A673 (cell line): ENCODE measurements at regions not wholly inside any gene's neighbourhood (a gene's known extent, or its start where the extent isn't known, plus 50 kb on each side); places are given as distances from the start of the nearest gene placed in this dataset.
"Not testable (repeated sequence)": the region's sequence is repeated elsewhere in the genome, so short reads cannot be mapped to it uniquely, and the experiment has no call there.

ENCODE experiments used
- BruUV-seq: library from RNA; stranded (reverse); fragments of 400-500 nt; replicated peaks from 2 replicates; lab custom pipeline; 2021; lab: Mats Ljungman, UMichigan
- CTCF ChIA-PET: fragments of 300-600 bp; sonication (Branson Sonifier 250); formaldehyde crosslinking; loops from one replicate; lab custom pipeline; 2022; ENCODE audit warnings: antibody characterized with exemption; lab: Charles Lee
- POLR2A ChIA-PET: fragments of 300-600 bp; sonication (Branson Sonifier 250); formaldehyde crosslinking; loops from one replicate; lab custom pipeline; 2022; ENCODE audit warnings: antibody characterized with exemption; ENCODE audit not compliant: low non-redundant PET; lab: Charles Lee
- DNase-seq: peaks from one replicate; pipeline ENCODE4 v3.0.0-alpha.2; 2015; ENCODE audit warnings: low spot score
- H3K27ac ChIP-seq: fragments of 200-600 bp; sonication (generic); 2 replicates; pipeline ENCODE4 v1.5.1; 2016; ENCODE audit warnings: mixed run types, low read depth, mild to moderate bottlenecking, mixed read lengths, antibody characterized with exemption, low read length; ENCODE audit not compliant: poor library complexity, severe bottlenecking
- H3K27me3 ChIP-seq: fragments of 200-600 bp; sonication (generic); replicated peaks from 2 replicates; pipeline ENCODE4 v1.6.1; 2017; ENCODE audit warnings: mixed run types, low read depth, mild to moderate bottlenecking, mixed read lengths, antibody characterized with exemption, low read length; ENCODE audit not compliant: insufficient read depth, poor library complexity
- H3K36me3 ChIP-seq: fragments of 200-600 bp; sonication (generic); 2 replicates; pipeline ENCODE4 v1.6.1; 2016; ENCODE audit warnings: mixed run types, mild to moderate bottlenecking, mixed read lengths, antibody characterized with exemption, low read length; ENCODE audit not compliant: insufficient read depth, poor library complexity, severe bottlenecking
- H3K4me1 ChIP-seq: fragments of 200-600 bp; sonication (generic); 2 replicates; pipeline ENCODE4 v1.6.1; 2017; ENCODE audit warnings: mixed run types, mild to moderate bottlenecking, mixed read lengths, antibody characterized with exemption, low read length; ENCODE audit not compliant: insufficient read depth, poor library complexity, severe bottlenecking
- H3K4me3 ChIP-seq: fragments of 200-600 bp; sonication (generic); 2 replicates; pipeline ENCODE4 v1.5.1; 2016; ENCODE audit warnings: low read depth, mixed run types, mild to moderate bottlenecking, mixed read lengths, low read length; ENCODE audit not compliant: poor library complexity, severe bottlenecking
- H3K9me3 ChIP-seq: fragments of 200-600 bp; sonication (generic); 2 replicates; pipeline ENCODE4 v1.6.1; 2016; ENCODE audit warnings: mixed run types, low read depth, mild to moderate bottlenecking, mixed read lengths, antibody characterized with exemption, low read length; ENCODE audit not compliant: poor library complexity, severe bottlenecking
- CTCF ChIP-seq: fragments of 300-800, 200-600 bp; sonication (generic); conservative IDR thresholded peaks from 2 replicates; pipeline ENCODE4 v1.5.1; 2017; ENCODE audit warnings: low read depth, mild to moderate bottlenecking, antibody characterized with exemption, low read length, moderate library complexity, mixed read lengths
- EZH2 ChIP-seq: fragments of 200-600 bp; sonication (generic); IDR thresholded peaks from 2 replicates; pipeline ENCODE4 v1.6.1; 2017; ENCODE audit warnings: borderline replicate concordance, low read depth, mild to moderate bottlenecking, mixed read lengths, antibody characterized with exemption, low read length; ENCODE audit not compliant: poor library complexity, severe bottlenecking
- intact Hi-C: fragments of 100-400 bp; cut with micrococcal nuclease; formaldehyde crosslinking; loops from one replicate; pipeline ENCODE4 v1.10.0; 2022; ENCODE audit not compliant: unreplicated experiment

- ChIA-PET POLR2A (no interaction called here), CTCF (no interaction called here)
- H3K27me3 ChIP-seq: no peaks in the 10 kb centered on the region
- no TSS peak for BruUV-seq
- no peaks in the 10 kb centered on the region for H3K9me3 ChIP-seq
- H3K27ac ChIP-seq: no peak overlapping the region
- H3K4me3 ChIP-seq: no peak overlapping the region
- DNase-seq: no peak
- intact Hi-C loops: loop anchor here (5.0 kb wide), 1 partner anchor 49 kb away; no protein-coding TSS in a partner anchor
- peaks cover 10% of the 10 kb centered on the region for H3K4me1 ChIP-seq
- no peak for TF ChIP-seq EZH2
- no peak for TF ChIP-seq CTCF
- H3K36me3 ChIP-seq: no peaks in the 10 kb centered on the region
These were observed 195.3 kb downstream of the OLFM1 start for GRCh38 chr9:135282808-135283207.

- TF ChIP-seq CTCF: no peak
- no peak for TF ChIP-seq EZH2
- H3K4me3 ChIP-seq: no peak overlapping the region
- no peaks in the 10 kb centered on the region for H3K27me3 ChIP-seq
- intact Hi-C loops: loop anchor here (5.0 kb wide), 1 partner anchor 49 kb away; no protein-coding TSS in a partner anchor
- BruUV-seq: no TSS peak
- ChIA-PET CTCF (no interaction called here), POLR2A (no interaction called here)
- H3K4me1 ChIP-seq: peaks cover 10% of the 10 kb centered on the region
- no peaks in the 10 kb centered on the region for H3K36me3 ChIP-seq
- DNase-seq: no peak
- H3K9me3 ChIP-seq: no peaks in the 10 kb centered on the region
- no peak overlapping the region for H3K27ac ChIP-seq
These were observed 195.9 kb upstream of the PPP1R26 start for GRCh38 chr9:135283671-135284070.

- H3K4me3 ChIP-seq: no peak overlapping the region
- no peak for TF ChIP-seq CTCF
- TF ChIP-seq EZH2: no peak
- POLR2A ChIA-PET: no interaction called here
- intact Hi-C loops: loop anchor here (5.0 kb wide), 1 partner anchor 48 kb away; no protein-coding TSS in a partner anchor
- no peak for DNase-seq
- H3K27me3 ChIP-seq: no peaks in the 10 kb centered on the region
- no peak overlapping the region for H3K27ac ChIP-seq
- no peaks in the 10 kb centered on the region for H3K9me3 ChIP-seq
- no peaks in the 10 kb centered on the region for H3K36me3 ChIP-seq
- CTCF ChIA-PET: no interaction called here
- BruUV-seq: no TSS peak
- H3K4me1 ChIP-seq: peaks cover 10% of the 10 kb centered on the region
These were observed 195.0 kb upstream of the PPP1R26 start for GRCh38 chr9:135284386-135285134.

- H3K27ac ChIP-seq, intact Hi-C loops, H3K4me1 ChIP-seq, CTCF ChIA-PET, H3K9me3 ChIP-seq, H3K36me3 ChIP-seq, BruUV-seq, POLR2A ChIA-PET, H3K4me3 ChIP-seq, DNase-seq, H3K27me3 ChIP-seq: not testable (repeated sequence)
These were observed 193.2 kb upstream of the PPP1R26 start for GRCh38 chr9:135286187-135286925.
